Endothelial cell of umbilical vein (primary cell): ENCODE measurements at regions not wholly inside any gene's neighbourhood (a gene's known extent, or its start where the extent isn't known, plus 50 kb on each side); places are given as distances from the start of the nearest gene placed in this dataset.

Source experiments
- BruUV-seq: library from RNA; stranded (reverse); fragments of 400-500 nt; replicated peaks from 2 replicates; lab custom pipeline; 2021; lab: Mats Ljungman, UMichigan
- CTCF ChIA-PET: fragments of 300-600, 350-600 bp; sonication (Branson Sonifier 250); formaldehyde crosslinking; loops from one replicate; lab custom pipeline; 2021; ENCODE audit warnings: antibody characterized with exemption, inconsistent platforms; lab: Charles Lee
- POLR2A ChIA-PET: fragments of 300-600, 350-600 bp; sonication (Branson Sonifier 250); formaldehyde crosslinking; loops from one replicate; lab custom pipeline; 2021; ENCODE audit warnings: antibody characterized with exemption, inconsistent platforms; lab: Charles Lee
- DNase-seq: peaks from one replicate; pipeline ENCODE4 v3.0.0-alpha.2; 2011; ENCODE audit warnings: low read depth, low spot score
- FAIRE-seq: peaks from 2 replicates; lab custom pipeline; 2011; peaks lifted over from hg19 to GRCh38; lab: Jason Lieb, UNC
- H2AFZ ChIP-seq: 2 replicates; pipeline ENCODE4 v1.6.0; 2012; ENCODE audit warnings: low read depth, low read length, control low read depth, inconsistent platforms
- H3K27ac ChIP-seq: 2 replicates; pipeline ENCODE4 v1.5.1; 2011; ENCODE audit warnings: low read depth, mild to moderate bottlenecking, control low read depth, low read length, moderate library complexity; ENCODE audit not compliant: insufficient read depth
- H3K27me3 ChIP-seq, 2 experiments: 2 replicates each; pipeline versions ENCODE4 v1.6.0 to v1.6.1; 2011; ENCODE audit warnings: low read length in 2 of 2, mixed read lengths in 1 of 2; ENCODE audit not compliant: control insufficient read depth in 2 of 2, insufficient read depth in 2 of 2
- H3K36me3 ChIP-seq, 2 experiments: 2 replicates in 1 of 2; 3 replicates in 1 of 2; pipeline ENCODE4 v1.5.1; 2011; ENCODE audit warnings: low read length in 2 of 2, mild to moderate bottlenecking in 1 of 2, moderate library complexity in 1 of 2; ENCODE audit not compliant: control insufficient read depth in 2 of 2, insufficient read depth in 2 of 2; ENCODE audit errors: extremely low read depth in 1 of 2
- H3K4me1 ChIP-seq: 3 replicates; pipeline ENCODE4 v1.5.1; 2011; ENCODE audit warnings: mild to moderate bottlenecking, low read length; ENCODE audit not compliant: control insufficient read depth, insufficient read depth; ENCODE audit errors: extremely low read depth
- H3K4me2 ChIP-seq: 2 replicates; pipeline ENCODE4 v1.6.1; 2011; ENCODE audit warnings: low read length, control low read depth, mixed read lengths; ENCODE audit not compliant: insufficient read depth
- H3K4me3 ChIP-seq, 3 experiments: fragments of 200-600 bp in 1 of 3; sonication (generic), shearing (Covaris generic) in 1 of 3; replicated peaks in 1 of 3; 2 replicates each; pipeline ENCODE4 v1.5.1; 2011 to 2016; ENCODE audit warnings: control low read depth in 3 of 3, low read length in 3 of 3, mild to moderate bottlenecking in 2 of 3, inconsistent platforms in 1 of 3, low read depth in 1 of 3, moderate library complexity in 1 of 3; ENCODE audit not compliant: insufficient read depth in 1 of 3
- H3K79me2 ChIP-seq: 2 replicates; pipeline ENCODE4 v1.6.0; 2012; ENCODE audit warnings: low read length, inconsistent platforms; ENCODE audit not compliant: control insufficient read depth, insufficient read depth
- H3K9ac ChIP-seq: replicated peaks from 2 replicates; pipeline ENCODE3; 2011; ENCODE audit warnings: low read length, control low read depth; ENCODE audit not compliant: insufficient read depth; ENCODE audit errors: extremely low read depth
- H3K9me1 ChIP-seq: replicated peaks from 3 replicates; pipeline ENCODE4 v1.6.0; 2011; ENCODE audit warnings: mild to moderate bottlenecking, low read length; ENCODE audit not compliant: control insufficient read depth, insufficient read depth; ENCODE audit errors: extremely low read depth
- H3K9me3 ChIP-seq: replicated peaks from 2 replicates; pipeline ENCODE4 v1.5.1; 2012; ENCODE audit warnings: low read length, inconsistent platforms; ENCODE audit not compliant: control insufficient read depth, insufficient read depth
- H4K20me1 ChIP-seq: replicated peaks from 2 replicates; pipeline ENCODE3; 2011; ENCODE audit warnings: mild to moderate bottlenecking, low read length; ENCODE audit not compliant: control insufficient read depth, insufficient read depth; ENCODE audit errors: extremely low read depth
- EZH2 ChIP-seq: IDR thresholded peaks from 2 replicates; pipeline ENCODE4 v1.6.1; 2012; ENCODE audit warnings: borderline replicate concordance, low read depth, mild to moderate bottlenecking, moderate library complexity, low read length, inconsistent platforms; ENCODE audit not compliant: severe bottlenecking
- FOS ChIP-seq: IDR thresholded peaks from 2 replicates; pipeline ENCODE4 v1.6.1; 2011; ENCODE audit warnings: mild to moderate bottlenecking, low read length, moderate library complexity, borderline replicate concordance; ENCODE audit not compliant: insufficient read depth
- GATA2 ChIP-seq: IDR thresholded peaks from 2 replicates; pipeline ENCODE4 v1.7.0; 2011; ENCODE audit warnings: low read depth, mild to moderate bottlenecking, moderate library complexity, mixed read lengths, low read length; ENCODE audit not compliant: insufficient read length, insufficient read depth
- JUN ChIP-seq: IDR thresholded peaks from 2 replicates; pipeline ENCODE4 v1.6.1; 2011; ENCODE audit warnings: borderline replicate concordance, low read depth; ENCODE audit not compliant: insufficient read length, insufficient read depth
- MYC ChIP-seq: IDR thresholded peaks from one replicate; pipeline ENCODE4 v1.6.1; 2011; ENCODE audit warnings: mild to moderate bottlenecking, low read depth, low read length
- POLR2A ChIP-seq: IDR thresholded peaks from 2 replicates; pipeline ENCODE4 v1.6.1; 2012; ENCODE audit warnings: low read depth, mild to moderate bottlenecking, control low read depth, low read length
- POLR2AphosphoS5 ChIP-seq: IDR thresholded peaks from 2 replicates; pipeline ENCODE4 v1.6.1; 2012; ENCODE audit warnings: low read depth, mild to moderate bottlenecking, control low read depth, low read length, moderate library complexity; ENCODE audit not compliant: insufficient read depth
- dilution Hi-C: fragments of 300-500 bp; cut with MboI; formaldehyde crosslinking; loops from one replicate; pipeline ENCODE4 v1.15.0; 2019; ENCODE audit warnings: low sequenced_read_pairs; ENCODE audit not compliant: extremely low pct_ligation_motif_present
- intact Hi-C: fragments of 100-400 bp; cut with micrococcal nuclease; formaldehyde crosslinking; loops from one replicate; pipeline ENCODE4 v1.10.0; 2022
- TF ChIP-seq, protein P1 (sequence below), 2 donors: IDR thresholded peaks; 1 replicate in 1 of 2; 2 replicates in 1 of 2; pipeline ENCODE4 v1.5.1; 2011; ENCODE audit warnings: low read length in 2 of 2, mild to moderate bottlenecking in 2 of 2, moderate library complexity in 2 of 2, control low read depth in 1 of 2, inconsistent platforms in 1 of 2, low read depth in 1 of 2; ENCODE audit not compliant: insufficient read depth in 1 of 2; ENCODE audit errors: extremely low read depth in 1 of 2
- TF ChIP-seq, protein P2 (sequence below): IDR thresholded peaks from 2 replicates; pipeline ENCODE4 v1.6.1; 2011; ENCODE audit not compliant: insufficient read depth, insufficient read length

DNA sequence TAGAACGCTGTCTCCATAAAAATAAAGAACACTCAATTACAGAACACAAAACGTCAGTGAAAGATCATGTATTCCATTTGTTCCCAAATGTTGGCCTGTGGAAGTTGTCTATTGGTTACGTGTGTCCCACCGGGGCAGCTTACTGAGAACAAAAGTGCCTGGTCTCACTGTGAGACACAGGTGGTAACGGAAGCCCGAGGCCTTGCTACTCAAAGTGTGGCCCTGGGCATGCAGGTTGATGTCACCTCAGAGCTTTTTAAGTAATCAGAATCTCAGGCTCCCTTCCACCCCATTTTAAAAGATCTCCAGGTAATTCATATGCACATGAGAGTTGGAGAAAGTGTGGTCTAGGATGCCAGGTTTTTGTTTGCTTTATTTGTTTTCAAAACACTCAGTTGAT, 422.5 kb upstream of the OPRM1 start:
- no peaks in the 10 kb centered on the region for H4K20me1 ChIP-seq
- no peak overlapping the region for H2AFZ ChIP-seq
- CTCF ChIA-PET, result no interaction called here
- no peaks in the 10 kb centered on the region for H3K79me2 ChIP-seq
- POLR2A ChIA-PET, result no interaction called here
- intact Hi-C loops (no loop called here), dilution Hi-C loops (no loop called here)
- DNase-seq (no peak), FAIRE-seq (no peak)
- no peak overlapping the region for H3K4me2 ChIP-seq
- H3K9ac ChIP-seq, result no peak overlapping the region
- peaks cover 3% of the 10 kb centered on the region for H3K4me1 ChIP-seq
- no peak overlapping the region for H3K4me3 ChIP-seq
- no peaks in the 10 kb centered on the region for H3K36me3 ChIP-seq
- TF ChIP-seq GATA2 (no peak), EZH2 (no peak), FOS (no peak), MYC (no peak), POLR2A (no peak), JUN (no peak), POLR2AphosphoS5 (no peak)
- TF ChIP-seq, protein P1, sequence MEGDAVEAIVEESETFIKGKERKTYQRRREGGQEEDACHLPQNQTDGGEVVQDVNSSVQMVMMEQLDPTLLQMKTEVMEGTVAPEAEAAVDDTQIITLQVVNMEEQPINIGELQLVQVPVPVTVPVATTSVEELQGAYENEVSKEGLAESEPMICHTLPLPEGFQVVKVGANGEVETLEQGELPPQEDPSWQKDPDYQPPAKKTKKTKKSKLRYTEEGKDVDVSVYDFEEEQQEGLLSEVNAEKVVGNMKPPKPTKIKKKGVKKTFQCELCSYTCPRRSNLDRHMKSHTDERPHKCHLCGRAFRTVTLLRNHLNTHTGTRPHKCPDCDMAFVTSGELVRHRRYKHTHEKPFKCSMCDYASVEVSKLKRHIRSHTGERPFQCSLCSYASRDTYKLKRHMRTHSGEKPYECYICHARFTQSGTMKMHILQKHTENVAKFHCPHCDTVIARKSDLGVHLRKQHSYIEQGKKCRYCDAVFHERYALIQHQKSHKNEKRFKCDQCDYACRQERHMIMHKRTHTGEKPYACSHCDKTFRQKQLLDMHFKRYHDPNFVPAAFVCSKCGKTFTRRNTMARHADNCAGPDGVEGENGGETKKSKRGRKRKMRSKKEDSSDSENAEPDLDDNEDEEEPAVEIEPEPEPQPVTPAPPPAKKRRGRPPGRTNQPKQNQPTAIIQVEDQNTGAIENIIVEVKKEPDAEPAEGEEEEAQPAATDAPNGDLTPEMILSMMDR (IDR thresholded peaks at IDR 0.05; ENCODE audit: extremely low read depth in 1 of 2, insufficient read depth in 1 of 2, low read depth in 1 of 2, low read length in 2 of 2), result no peak
- TF ChIP-seq, protein P2, sequence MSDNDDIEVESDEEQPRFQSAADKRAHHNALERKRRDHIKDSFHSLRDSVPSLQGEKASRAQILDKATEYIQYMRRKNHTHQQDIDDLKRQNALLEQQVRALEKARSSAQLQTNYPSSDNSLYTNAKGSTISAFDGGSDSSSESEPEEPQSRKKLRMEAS, result no peak
- H3K9me3 ChIP-seq, result no peaks in the 10 kb centered on the region
- no peaks in the 10 kb centered on the region for H3K9me1 ChIP-seq
- no TSS peak for BruUV-seq
- no peak overlapping the region for H3K27ac ChIP-seq
- no peaks in the 10 kb centered on the region for H3K27me3 ChIP-seq
